Naive thymus-derived CD4-positive, alpha-beta T cell (primary cell): ENCODE measurements at regions not wholly inside any gene's neighbourhood (a gene's known extent, or its start where the extent isn't known, plus 50 kb on each side); places are given as distances from the start of the nearest gene placed in this dataset.

ENCODE experiments used
- ATAC-seq: fragments of 150-1000 bp; cut with Tn5 transposase; 2 replicates; pipeline ENCODE4 v1.10.0; 2021; ENCODE audit warnings: mild to moderate bottlenecking, moderate library complexity
- CTCF ChIA-PET: fragments of 350-600 bp; sonication (Branson Sonifier 250); formaldehyde crosslinking; loops from one replicate; lab custom pipeline; 2021; ENCODE audit warnings: antibody characterized with exemption; lab: Charles Lee
- POLR2A ChIA-PET: fragments of 350-600 bp; sonication (Branson Sonifier 250); formaldehyde crosslinking; loops from one replicate; lab custom pipeline; 2021; ENCODE audit warnings: antibody characterized with exemption, inconsistent platforms; lab: Charles Lee
- DNase-seq, 9 donors: peaks; one replicate each; pipeline versions ENCODE4 v3.0.0 to v3.0.0-alpha.2; 2020 to 2022; ENCODE audit warnings: mixed read lengths in 1 of 9
- H3K27ac ChIP-seq: one replicate; pipeline ENCODE4 v1.7.0; 2013; ENCODE audit warnings: mild to moderate bottlenecking, low read depth, low read length, moderate library complexity
- H3K27me3 ChIP-seq, 2 donors: one replicate each; pipeline ENCODE4 v1.7.0; 2013; ENCODE audit warnings: low read length in 2 of 2, mild to moderate bottlenecking in 2 of 2, moderate library complexity in 2 of 2; ENCODE audit not compliant: control insufficient read depth in 2 of 2, insufficient read depth in 2 of 2
- H3K36me3 ChIP-seq, 3 experiments: 1 replicate in 2 of 3; 2 replicates in 1 of 3; pipeline ENCODE4 v1.7.0; 2013; ENCODE audit warnings: low read length in 3 of 3, mild to moderate bottlenecking in 3 of 3, moderate library complexity in 1 of 3; ENCODE audit not compliant: insufficient read depth in 3 of 3, control insufficient read depth in 2 of 3
- H3K4me1 ChIP-seq, 2 donors: one replicate each; pipeline ENCODE4 v1.7.0; 2013; ENCODE audit warnings: low read length in 2 of 2, mild to moderate bottlenecking in 2 of 2, moderate library complexity in 1 of 2; ENCODE audit not compliant: control insufficient read depth in 2 of 2, insufficient read depth in 2 of 2
- H3K4me3 ChIP-seq: 2 replicates; pipeline ENCODE4 v1.7.0; 2013; ENCODE audit warnings: mild to moderate bottlenecking, low read length
- H3K9me3 ChIP-seq, 3 experiments: 1 replicate in 2 of 3; 2 replicates in 1 of 3; pipeline ENCODE4 v1.7.0; 2013; ENCODE audit warnings: low read length in 3 of 3; ENCODE audit not compliant: control insufficient read depth in 2 of 3
- H3K27ac Mint-ChIP-seq, 9 donors: one replicate each; pipeline ENCODE4 v1.8.0; 2020 to 2022; ENCODE audit warnings: mixed read lengths in 9 of 9, mild to moderate bottlenecking in 8 of 9, moderate library complexity in 5 of 9, inconsistent platforms in 2 of 9
- H3K27me3 Mint-ChIP-seq, 5 donors: one replicate each; pipeline ENCODE4 v1.8.0; 2021 to 2022; ENCODE audit warnings: mixed read lengths in 5 of 5, mild to moderate bottlenecking in 1 of 5
- H3K36me3 Mint-ChIP-seq, 5 donors: one replicate each; pipeline ENCODE4 v1.8.0; 2020 to 2022; ENCODE audit warnings: mixed read lengths in 5 of 5, mild to moderate bottlenecking in 3 of 5, inconsistent platforms in 1 of 5
- H3K4me1 Mint-ChIP-seq, 7 donors: one replicate each; pipeline ENCODE4 v1.8.0; 2020 to 2022; ENCODE audit warnings: mixed read lengths in 7 of 7, mild to moderate bottlenecking in 3 of 7, inconsistent platforms in 1 of 7
- H3K4me3 Mint-ChIP-seq, 10 donors: one replicate each; pipeline ENCODE4 v1.8.0; 2020 to 2022; ENCODE audit warnings: mild to moderate bottlenecking in 10 of 10, mixed read lengths in 10 of 10, moderate library complexity in 6 of 10, inconsistent platforms in 2 of 10
- H3K9me3 Mint-ChIP-seq, 11 donors: one replicate each; pipeline ENCODE4 v1.8.0; 2020 to 2022; ENCODE audit warnings: mixed read lengths in 11 of 11, mild to moderate bottlenecking in 4 of 11, inconsistent platforms in 1 of 11, moderate library complexity in 1 of 11
- intact Hi-C, 2 donors: fragments of 100-400 bp; cut with micrococcal nuclease; formaldehyde crosslinking; loops; one replicate each; pipeline ENCODE4 v1.15.1; 2023

DNA sequence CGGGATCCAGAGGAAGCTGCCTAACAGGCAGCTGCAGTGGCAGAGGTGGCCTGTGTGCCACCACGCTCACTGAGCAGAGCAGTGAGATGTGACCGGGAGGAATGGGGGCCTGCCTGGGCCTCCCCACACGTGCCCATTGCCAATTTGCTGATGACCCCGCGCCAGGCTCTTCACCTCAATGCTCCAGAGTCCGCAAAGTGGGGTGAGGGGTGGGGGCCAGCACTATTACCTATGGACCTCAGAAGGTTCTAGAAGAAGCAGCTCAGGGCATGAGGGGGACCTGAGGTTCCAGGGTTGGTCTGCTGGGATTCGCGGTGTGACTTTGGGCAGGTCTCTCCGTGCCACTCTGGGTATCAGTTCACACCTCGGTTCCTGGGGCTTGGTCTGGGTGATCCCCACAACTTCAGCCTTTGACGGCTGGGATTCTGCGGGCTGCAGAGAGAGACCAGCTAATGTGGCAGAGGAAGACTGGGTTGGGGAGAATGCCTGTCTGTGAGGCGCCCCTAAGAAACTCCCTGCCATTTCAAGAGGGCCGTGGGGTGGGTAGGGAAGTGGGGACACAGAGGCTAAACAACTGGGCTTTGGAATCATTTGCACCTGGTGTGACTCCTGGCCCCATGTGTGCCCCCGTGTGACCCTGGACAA is 231.0 kb upstream of the MVB12B start:
- ChIA-PET POLR2A (no interaction called here), CTCF (no interaction called here)
- H3K4me3 ChIP-seq: no peak overlapping the region
- Mint-ChIP-seq H3K4me1 (peaks cover 0 to 2% (median 0%) of the 10 kb centered on the region in 7 donors), H3K4me3 (no peak overlapping the region), H3K27ac (no peak overlapping the region), H3K9me3 (peaks cover 0 to 3% (median 0%) of the 10 kb centered on the region in 11 donors), H3K36me3 (no peaks in the 10 kb centered on the region), H3K27me3 (peaks cover 4 to 23% (median 13%) of the 10 kb centered on the region in 5 donors)
- no peaks in the 10 kb centered on the region for H3K9me3 ChIP-seq
- H3K4me1 ChIP-seq: no peaks in the 10 kb centered on the region
- intact Hi-C loops: no loop called here
- H3K27ac ChIP-seq: no peak overlapping the region
- no peaks in the 10 kb centered on the region for H3K27me3 ChIP-seq
- ATAC-seq: no peak
- no peaks in the 10 kb centered on the region for H3K36me3 ChIP-seq
- no peak for DNase-seq

DNA sequence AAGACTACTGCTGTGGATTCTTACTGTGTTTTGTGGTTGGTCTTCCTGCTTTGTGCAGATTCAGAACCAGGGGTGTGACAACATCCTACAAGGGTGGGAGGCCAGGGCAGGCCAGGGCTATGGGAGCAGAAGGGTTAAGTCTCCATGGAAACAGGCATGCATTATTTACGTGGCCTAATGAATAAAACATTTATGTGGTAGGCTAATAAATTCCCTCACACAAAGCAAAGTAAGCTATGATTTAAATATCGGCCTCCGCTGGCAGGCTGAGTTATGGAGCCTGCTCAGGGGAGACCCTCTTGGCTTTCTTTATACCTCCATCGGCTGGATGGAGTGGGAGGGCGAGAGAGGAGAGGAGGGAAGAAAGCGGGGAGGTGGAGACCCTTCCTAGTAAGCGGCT is 230.3 kb upstream of the MVB12B start:
- Histone ChIP-seq H3K4me3 (no peak overlapping the region), H3K36me3 (no peaks in the 10 kb centered on the region), H3K9me3 (no peaks in the 10 kb centered on the region), H3K27ac (no peak overlapping the region), H3K4me1 (no peaks in the 10 kb centered on the region), H3K27me3 (no peaks in the 10 kb centered on the region)
- Mint-ChIP-seq H3K36me3 (no peaks in the 10 kb centered on the region), H3K27me3 (peaks cover 6 to 25% (median 14%) of the 10 kb centered on the region in 5 donors), H3K27ac (no peak overlapping the region), H3K4me1 (peaks cover 0 to 2% (median 0%) of the 10 kb centered on the region in 7 donors), H3K4me3 (no peak overlapping the region), H3K9me3 (peaks cover 0 to 3% (median 0%) of the 10 kb centered on the region in 11 donors)
- POLR2A ChIA-PET: no interaction called here
- DNase-seq (no peak), ATAC-seq (no peak)
- CTCF ChIA-PET: no interaction called here
- intact Hi-C loops: no loop called here

DNA sequence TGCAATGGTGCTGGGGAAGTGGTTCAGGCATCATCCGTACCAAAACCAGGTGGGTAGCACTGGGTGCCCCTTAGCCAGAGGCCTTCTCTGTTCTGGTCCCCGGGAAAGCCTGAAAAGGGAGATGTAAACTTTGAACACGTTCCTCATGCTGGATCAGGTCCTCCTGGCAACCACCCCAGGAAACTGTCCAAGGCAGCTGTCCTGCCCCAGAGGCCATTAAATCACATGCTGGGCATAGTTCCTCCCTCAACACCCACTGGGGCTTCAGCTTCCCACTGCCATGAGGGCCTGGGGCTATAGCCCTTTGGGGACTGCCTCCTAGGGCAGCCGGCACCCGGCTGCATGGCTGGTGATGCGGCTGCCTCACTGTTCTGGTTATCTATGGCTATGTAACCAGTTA is 228.9 kb upstream of the MVB12B start:
- POLR2A ChIA-PET: no interaction called here
- no peaks in the 10 kb centered on the region for H3K36me3 ChIP-seq
- intact Hi-C loops: no loop called here
- Mint-ChIP-seq H3K36me3 (no peaks in the 10 kb centered on the region), H3K4me1 (no peaks in the 10 kb centered on the region), H3K9me3 (peaks cover 0 to 3% (median 0%) of the 10 kb centered on the region in 11 donors), H3K27ac (no peak overlapping the region), H3K4me3 (no peak overlapping the region), H3K27me3 (peaks cover 6 to 22% (median 14%) of the 10 kb centered on the region in 5 donors)
- H3K9me3 ChIP-seq: no peaks in the 10 kb centered on the region
- CTCF ChIA-PET: no interaction called here
- no peak overlapping the region for H3K4me3 ChIP-seq
- no peaks in the 10 kb centered on the region for H3K4me1 ChIP-seq
- H3K27ac ChIP-seq: no peak overlapping the region
- ATAC-seq: no peak
- no peaks in the 10 kb centered on the region for H3K27me3 ChIP-seq
- DNase-seq: no peak

DNA sequence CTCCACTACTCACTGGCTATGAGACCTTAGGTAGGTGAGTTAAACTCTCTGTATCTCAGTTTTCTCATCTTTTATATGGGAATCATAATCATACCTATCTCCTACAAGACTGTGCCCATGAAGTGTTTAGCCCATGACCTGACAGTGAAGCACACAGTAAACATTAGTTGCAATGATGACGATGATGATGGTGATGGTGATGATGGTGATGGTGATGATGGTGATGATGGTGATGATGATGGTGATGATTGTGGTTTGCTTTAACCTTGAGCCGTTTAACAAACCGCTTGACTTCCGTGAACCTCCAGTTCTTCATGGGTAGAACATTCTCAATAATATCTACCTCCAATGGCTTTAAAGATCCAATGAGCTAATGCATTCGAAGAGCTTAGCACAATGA is 220.2 kb upstream of the MVB12B start:
- Mint-ChIP-seq H3K36me3 (no peaks in the 10 kb centered on the region), H3K4me3 (no peak overlapping the region), H3K9me3 (peaks cover 0 to 5% (median 0%) of the 10 kb centered on the region in 11 donors), H3K4me1 (no peaks in the 10 kb centered on the region), H3K27ac (no peak overlapping the region), H3K27me3 (peaks cover 7 to 61% (median 21%) of the 10 kb centered on the region in 5 donors)
- Histone ChIP-seq H3K9me3 (no peaks in the 10 kb centered on the region), H3K27ac (no peak overlapping the region), H3K36me3 (no peaks in the 10 kb centered on the region), H3K4me1 (no peaks in the 10 kb centered on the region), H3K4me3 (no peak overlapping the region), H3K27me3 (no peaks in the 10 kb centered on the region)
- intact Hi-C loops: no loop called here
- CTCF ChIA-PET: no interaction called here
- POLR2A ChIA-PET: no interaction called here
- DNase-seq: no peak
- ATAC-seq: no peak

DNA sequence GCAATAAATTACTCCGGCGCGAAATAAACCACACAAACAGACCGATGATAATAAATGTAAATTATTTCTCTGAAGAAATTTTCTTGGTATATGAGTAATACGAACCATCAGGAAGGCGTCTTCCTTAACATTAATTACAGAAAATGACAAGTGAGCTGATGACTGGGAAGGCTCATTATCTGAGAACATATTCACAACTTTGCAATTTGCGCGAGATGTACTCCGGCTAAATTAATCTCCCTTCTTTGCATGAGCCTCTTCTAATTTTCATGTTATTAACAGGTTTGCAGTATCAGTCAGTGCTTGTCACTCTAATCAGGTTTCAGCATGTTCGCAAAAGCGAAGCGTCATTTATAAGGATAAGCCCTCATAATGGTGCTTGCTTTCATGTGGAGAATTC is 218.9 kb upstream of the MVB12B start:
- intact Hi-C loops: no loop called here
- DNase-seq: no peak
- H3K9me3 Mint-ChIP-seq: peaks cover 0 to 5% (median 0%) of the 10 kb centered on the region in 11 donors
- H3K27ac Mint-ChIP-seq: no peak overlapping the region
- H3K9me3 ChIP-seq: no peaks in the 10 kb centered on the region
- ATAC-seq: no peak
- no peaks in the 10 kb centered on the region for H3K27me3 ChIP-seq
- CTCF ChIA-PET: no interaction called here
- POLR2A ChIA-PET: no interaction called here
- H3K27ac ChIP-seq: no peak overlapping the region
- H3K27me3 Mint-ChIP-seq: peaks cover 6 to 66% (median 22%) of the 10 kb centered on the region in 5 donors
- no peaks in the 10 kb centered on the region for H3K4me1 Mint-ChIP-seq
- no peaks in the 10 kb centered on the region for H3K36me3 ChIP-seq
- H3K4me3 ChIP-seq: no peak overlapping the region
- no peak overlapping the region for H3K4me3 Mint-ChIP-seq
- no peaks in the 10 kb centered on the region for H3K4me1 ChIP-seq
- H3K36me3 Mint-ChIP-seq: no peaks in the 10 kb centered on the region

DNA sequence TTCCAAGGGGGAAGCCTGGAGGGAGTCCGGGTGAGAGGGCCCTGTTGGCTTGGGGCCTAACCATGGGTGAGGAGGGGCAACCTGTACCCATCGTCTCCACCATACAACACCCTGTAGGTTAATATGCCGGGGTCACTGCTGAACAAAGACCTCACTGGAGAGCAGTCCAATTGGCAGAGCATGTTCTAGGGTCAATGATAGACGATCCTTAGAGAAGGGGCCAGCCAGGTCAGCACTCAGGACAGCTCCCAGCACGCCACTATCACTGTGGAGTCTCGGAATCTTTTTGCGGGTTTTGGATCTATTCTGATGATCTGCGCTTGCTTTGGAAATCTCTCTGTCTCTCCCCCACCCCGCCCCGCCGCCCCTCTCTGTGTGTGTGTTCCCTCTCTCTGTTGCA is 218.4 kb upstream of the MVB12B start:
- H3K27me3 ChIP-seq: no peaks in the 10 kb centered on the region
- DNase-seq: no peak
- POLR2A ChIA-PET: no interaction called here
- H3K4me3 ChIP-seq: no peak overlapping the region
- CTCF ChIA-PET: no interaction called here
- intact Hi-C loops: no loop called here
- H3K27ac Mint-ChIP-seq: no peak overlapping the region
- H3K4me3 Mint-ChIP-seq: no peak overlapping the region
- peaks cover 0 to 5% (median 0%) of the 10 kb centered on the region in 11 donors for H3K9me3 Mint-ChIP-seq
- H3K36me3 ChIP-seq: no peaks in the 10 kb centered on the region
- H3K36me3 Mint-ChIP-seq: no peaks in the 10 kb centered on the region
- H3K4me1 Mint-ChIP-seq: peaks cover 0 to 2% (median 0%) of the 10 kb centered on the region in 7 donors
- H3K9me3 ChIP-seq: no peaks in the 10 kb centered on the region
- H3K4me1 ChIP-seq: no peaks in the 10 kb centered on the region
- no peak overlapping the region for H3K27ac ChIP-seq
- ATAC-seq: no peak
- H3K27me3 Mint-ChIP-seq: peaks cover 1 to 66% (median 23%) of the 10 kb centered on the region in 5 donors

DNA sequence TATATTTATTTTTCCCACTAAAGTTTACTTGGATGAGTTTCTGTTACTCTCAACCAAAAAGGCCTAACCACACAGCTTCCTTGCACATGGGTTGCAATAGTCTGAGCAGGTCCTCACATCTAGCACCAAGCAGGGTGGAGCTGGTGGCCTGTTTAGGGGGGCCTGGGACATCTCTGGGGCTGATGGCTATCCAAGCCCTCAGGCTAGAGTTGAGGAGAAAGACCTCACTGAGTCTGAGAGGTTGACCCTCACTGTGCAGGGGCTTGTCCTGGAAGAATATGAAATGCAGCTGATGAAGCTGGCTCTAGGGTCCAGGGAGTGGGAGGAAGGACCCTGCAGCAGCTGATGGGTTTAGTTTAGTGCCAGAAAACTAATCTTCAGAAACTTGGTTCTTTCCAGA is 217.1 kb upstream of the MVB12B start:
- CTCF ChIA-PET: no interaction called here
- Mint-ChIP-seq H3K4me3 (no peak overlapping the region), H3K9me3 (peaks cover 0 to 5% (median 0%) of the 10 kb centered on the region in 11 donors), H3K27me3 (peaks cover 1 to 65% (median 23%) of the 10 kb centered on the region in 5 donors), H3K36me3 (no peaks in the 10 kb centered on the region), H3K4me1 (peaks cover 0 to 2% (median 0%) of the 10 kb centered on the region in 7 donors), H3K27ac (no peak overlapping the region)
- H3K27me3 ChIP-seq: no peaks in the 10 kb centered on the region
- H3K9me3 ChIP-seq: no peaks in the 10 kb centered on the region
- H3K4me1 ChIP-seq: no peaks in the 10 kb centered on the region
- H3K36me3 ChIP-seq: no peaks in the 10 kb centered on the region
- no peak overlapping the region for H3K4me3 ChIP-seq
- DNase-seq (no peak), ATAC-seq (no peak)
- intact Hi-C loops: no loop called here
- POLR2A ChIA-PET: no interaction called here
- H3K27ac ChIP-seq: no peak overlapping the region
